Activated naive CD4-positive, alpha-beta T cell treated with Interleukin-2 at 50 U/mL for 16 hours (primary cell): ENCODE measurements at regions not wholly inside any gene's neighbourhood (a gene's known extent, or its start where the extent isn't known, plus 50 kb on each side); places are given as distances from the start of the nearest gene placed in this dataset.
"Not testable (repeated sequence)": the region's sequence is repeated elsewhere in the genome, so short reads cannot be mapped to it uniquely, and the experiment has no call there.

Experiments
- DNase-seq: peaks from one replicate; pipeline ENCODE4 v3.0.0-alpha.2; 2020

DNA sequence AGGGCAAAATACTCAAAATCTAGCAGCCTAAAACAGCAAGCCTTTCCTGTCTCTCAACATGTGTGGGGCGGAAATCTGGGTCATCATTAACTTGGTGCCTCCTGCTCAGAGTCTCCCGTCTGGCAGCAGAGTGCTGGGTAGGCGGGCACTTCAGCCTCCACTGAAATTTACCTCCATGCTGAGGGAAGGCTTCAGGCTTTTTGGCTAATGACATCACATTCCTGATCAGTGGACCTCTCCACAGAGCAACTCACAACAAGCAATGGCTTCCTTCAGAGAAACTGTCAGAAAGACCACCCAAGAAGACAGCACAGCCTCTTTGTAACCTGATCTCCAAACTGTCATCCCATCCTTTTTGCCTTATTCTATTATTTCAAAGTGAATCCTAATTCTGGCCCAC lies 1109.0 kb downstream of the UQCRFS1 start:
- no peak for DNase-seq

GRCh38 chr19:28084659-28085157 lies 1128.2 kb downstream of the UQCRFS1 start:
- not testable (repeated sequence) for DNase-seq

DNA sequence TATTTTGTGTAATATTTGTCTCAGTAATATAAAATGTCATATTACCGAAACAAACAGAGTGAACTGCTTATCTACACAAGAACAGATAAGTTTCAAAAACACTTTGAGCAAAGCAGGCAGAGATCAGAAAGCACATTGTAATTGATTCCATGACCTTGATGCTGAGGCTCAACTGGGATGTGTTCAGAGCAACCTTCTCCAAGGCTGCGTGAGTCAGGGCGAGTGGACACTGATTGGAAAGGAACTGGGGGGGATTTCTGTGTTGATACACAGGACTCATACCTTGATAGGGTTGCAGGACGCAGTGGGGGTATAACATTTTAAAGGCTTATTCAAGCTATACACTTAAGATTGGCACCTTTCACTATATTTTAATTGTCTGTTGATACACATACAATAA lies 1136.3 kb downstream of the UQCRFS1 start:
- DNase-seq = no peak

DNA sequence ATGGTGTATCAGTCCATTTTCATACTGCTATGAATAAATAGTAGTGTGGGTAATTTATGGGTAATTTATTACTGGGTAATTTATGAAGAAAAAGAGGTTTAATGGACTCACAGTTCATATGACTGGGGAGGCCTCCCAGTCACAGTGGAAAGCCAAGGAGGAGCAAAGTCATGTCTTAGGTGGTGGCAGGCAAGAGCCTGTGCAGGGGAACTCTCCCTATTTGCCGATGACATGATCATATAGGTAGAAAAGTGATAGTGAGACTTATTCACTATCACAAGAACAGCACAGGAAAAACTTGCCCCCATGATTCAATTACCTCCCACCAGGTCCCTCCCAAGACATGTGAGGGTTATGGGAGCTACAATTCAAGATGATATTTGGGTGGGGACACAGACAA lies 1137.7 kb downstream of the UQCRFS1 start:
- DNase-seq = no peak

DNA sequence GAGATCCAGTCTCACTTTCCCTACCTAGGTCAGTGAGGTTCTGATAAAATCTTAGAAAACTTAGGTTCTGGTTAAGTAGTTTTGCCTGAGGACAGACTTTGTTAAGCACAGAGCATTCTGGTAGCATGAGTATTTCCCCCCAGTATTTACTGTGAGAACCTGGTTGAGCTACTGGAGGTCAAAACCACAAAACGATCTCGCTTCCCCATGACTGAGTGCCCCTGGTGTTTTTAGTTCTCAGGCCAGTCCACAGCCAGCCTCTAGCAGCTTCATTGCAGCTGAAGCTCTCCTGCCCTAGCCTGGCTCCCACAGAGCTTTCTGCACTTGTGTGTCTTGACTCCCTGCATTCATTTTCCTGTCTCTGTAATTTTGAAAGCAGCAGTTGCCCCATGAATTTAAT lies 1138.2 kb downstream of the UQCRFS1 start:
- no peak for DNase-seq

DNA sequence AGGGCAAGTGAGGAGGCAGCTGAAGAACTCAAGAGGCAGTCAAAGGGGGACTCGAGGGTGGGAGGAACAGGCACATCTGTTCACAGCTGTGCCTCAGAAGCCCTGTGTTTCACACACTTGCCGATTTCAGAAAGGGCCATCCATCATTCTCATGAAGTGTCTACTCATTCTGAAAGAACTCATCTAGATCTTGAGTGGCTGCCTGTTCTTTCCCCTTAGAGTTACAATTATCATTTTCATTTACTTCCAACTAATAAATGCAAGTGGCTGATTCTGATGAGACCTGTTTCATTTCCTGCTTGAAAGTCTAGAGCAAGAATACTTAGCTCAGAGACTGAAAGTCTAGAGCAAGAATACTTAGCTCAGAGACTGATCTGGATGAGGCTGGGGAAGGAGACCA lies 1145.1 kb downstream of the UQCRFS1 start:
- DNase-seq = no peak

DNA sequence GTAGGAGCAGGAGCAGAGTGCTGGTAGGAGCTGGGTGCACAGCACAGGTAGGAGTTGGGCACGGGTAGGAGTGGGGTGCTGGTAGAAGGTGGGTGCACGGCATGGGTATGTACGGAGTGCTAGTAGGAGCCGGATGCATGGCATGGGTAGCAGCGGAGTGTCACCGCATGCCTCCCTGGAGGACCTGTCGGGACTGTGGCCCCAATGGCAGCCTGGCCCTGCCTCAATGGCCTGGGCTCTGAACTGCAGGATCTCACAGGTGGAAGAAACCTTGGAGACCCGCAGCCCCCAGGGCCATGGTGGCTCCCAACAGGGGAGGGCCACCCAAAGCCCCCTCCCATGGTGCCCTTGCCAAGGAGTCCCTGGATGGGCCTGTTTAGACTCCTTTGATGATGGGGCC lies 1146.0 kb downstream of the UQCRFS1 start:
- DNase-seq = no peak

DNA sequence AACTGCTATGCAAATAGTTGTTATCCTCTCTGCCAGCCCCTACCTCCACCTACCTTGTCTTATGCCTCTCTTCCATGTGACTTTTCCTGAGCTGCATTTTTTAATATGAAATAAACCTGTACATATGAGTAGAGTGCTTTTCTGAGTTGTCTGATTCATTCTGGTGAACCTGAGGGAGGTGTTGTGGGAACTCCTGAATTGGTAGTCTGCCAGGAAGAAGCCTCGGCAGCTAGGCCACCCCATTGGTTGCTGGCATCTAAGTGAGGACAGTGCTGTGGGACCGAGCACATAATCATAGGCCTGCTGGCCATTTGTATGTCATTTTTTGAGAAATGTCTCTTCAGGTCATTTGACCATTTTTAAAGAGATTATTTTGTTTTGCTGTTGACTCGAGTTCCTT lies 1146.8 kb downstream of the UQCRFS1 start:
- no peak for DNase-seq

DNA sequence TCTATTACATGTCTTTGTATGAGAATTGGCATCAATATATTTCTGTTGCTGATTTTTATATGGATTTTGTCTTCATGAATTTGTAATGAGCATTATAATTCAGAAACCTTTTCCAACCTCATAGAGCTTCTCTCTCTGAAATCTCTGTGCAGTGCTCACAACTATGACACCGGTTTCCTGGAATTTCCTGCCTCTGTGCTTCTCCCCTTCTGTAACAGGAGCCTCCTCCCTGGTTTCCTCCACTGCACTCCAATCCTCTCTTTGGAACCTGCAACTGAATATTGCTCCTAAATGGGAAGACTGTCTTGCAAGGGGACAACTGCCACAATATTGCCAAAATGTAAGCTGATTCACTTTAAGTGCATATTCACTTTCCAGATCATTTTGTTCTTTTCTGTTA lies 1147.9 kb downstream of the UQCRFS1 start:
- DNase-seq = no peak

DNA sequence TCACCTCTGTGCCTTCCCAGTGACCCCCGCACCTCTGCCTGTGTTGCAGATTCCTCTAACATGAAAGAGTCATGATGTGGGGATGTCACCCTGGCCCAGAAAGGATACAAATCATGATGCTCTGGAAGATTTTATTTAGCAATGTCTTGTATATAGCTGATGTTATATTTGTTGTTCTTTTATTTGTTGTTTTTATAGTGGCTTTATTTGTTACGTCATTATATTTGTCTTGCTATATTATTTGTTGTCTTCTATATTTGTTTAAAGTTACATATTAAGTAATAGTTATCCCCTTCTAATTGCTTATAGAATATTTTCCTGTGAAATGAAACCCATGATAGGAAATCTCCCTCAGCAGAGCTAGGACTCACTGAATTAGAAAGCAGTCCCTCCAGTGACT lies 1149.2 kb downstream of the UQCRFS1 start:
- no peak for DNase-seq

- DNase-seq = no peak
These were observed 1151.8 kb downstream of the UQCRFS1 start for GRCh38 chr19:28061111-28061510.

DNA sequence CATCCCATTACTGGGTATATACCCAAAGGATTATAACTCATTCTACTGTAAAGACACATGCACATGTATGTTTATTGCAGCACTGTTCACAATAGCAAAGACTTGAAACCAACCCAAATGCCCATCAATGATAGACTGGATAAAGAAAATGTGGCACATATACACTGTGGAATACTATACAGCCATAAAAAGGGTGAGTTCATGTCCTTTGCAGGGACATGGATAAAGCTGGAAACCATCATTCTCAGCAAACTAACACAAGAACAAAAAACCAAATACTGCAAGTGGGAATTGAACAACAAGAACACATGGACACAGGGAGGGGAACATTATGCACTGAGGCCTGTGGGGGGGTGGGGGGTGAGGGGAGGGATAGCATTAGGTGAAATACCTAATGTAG lies 1155.9 kb downstream of the UQCRFS1 start:
- DNase-seq = not testable (repeated sequence)

- DNase-seq = no peak
These were observed 1161.9 kb downstream of the UQCRFS1 start for GRCh38 chr19:28051047-28051446.

GRCh38 chr19:28049875-28050274 lies 1163.1 kb downstream of the UQCRFS1 start:
- no peak for DNase-seq

GRCh38 chr19:28046932-28047331 lies 1166.0 kb downstream of the UQCRFS1 start:
- DNase-seq = no peak

DNA sequence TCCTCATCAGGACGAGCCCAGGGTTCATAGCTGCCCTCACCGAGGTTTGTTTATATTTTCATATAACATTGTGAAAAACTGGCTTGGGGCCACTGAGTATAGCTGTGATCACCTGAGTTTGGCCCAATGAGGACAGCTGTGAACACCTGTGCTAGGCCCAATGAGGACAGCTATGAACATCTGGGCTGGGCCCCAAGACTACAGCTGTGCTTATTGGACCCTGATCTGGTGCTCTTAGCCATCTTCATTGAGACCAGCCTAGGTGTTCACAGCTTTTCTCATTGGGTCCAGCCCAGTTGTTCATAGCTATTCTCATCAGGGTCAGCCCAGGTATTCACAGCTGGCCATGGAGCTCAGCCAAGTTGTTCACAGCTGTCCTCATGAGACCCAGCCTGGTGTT lies 1167.3 kb downstream of the UQCRFS1 start:
- DNase-seq = no peak

- no peak for DNase-seq
These were observed 1168.5 kb downstream of the UQCRFS1 start for GRCh38 chr19:28044477-28044876.

- no peak for DNase-seq
These were observed 1170.4 kb downstream of the UQCRFS1 start for GRCh38 chr19:28042516-28042915.

DNA sequence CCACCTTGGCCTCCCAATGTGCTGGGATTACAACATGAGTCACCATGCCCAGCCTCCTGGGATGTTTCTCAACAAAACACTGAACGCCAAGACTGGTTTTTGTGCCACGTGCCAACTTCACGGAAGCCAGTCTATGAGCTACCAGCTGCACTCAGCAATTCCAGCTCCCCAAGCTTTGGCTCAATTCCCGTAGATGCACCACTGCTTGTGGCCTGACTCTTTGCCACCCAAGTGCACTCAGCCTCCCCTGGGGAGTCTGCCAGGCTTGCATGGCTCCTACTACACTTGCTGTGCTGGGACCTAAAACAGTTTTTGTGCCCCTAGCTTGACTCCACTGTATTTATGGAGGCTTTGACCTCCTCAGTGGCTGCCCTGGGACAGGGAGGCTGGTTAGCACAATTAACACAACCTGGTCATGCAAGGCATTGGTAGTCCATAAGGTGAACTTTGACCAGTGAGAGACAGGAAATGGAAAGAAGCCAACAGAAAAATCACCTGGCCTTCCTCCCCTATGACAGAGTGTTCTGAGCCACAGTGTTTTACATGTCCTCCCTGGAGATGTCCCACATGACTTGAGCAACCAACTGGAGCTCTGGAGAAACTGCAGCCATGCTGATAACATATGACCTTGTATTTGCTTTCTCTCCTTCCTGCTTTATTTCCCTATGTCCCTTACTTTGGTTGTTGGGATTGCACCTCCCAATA lies 1173.1 kb downstream of the UQCRFS1 start:
- DNase-seq = no peak

DNA sequence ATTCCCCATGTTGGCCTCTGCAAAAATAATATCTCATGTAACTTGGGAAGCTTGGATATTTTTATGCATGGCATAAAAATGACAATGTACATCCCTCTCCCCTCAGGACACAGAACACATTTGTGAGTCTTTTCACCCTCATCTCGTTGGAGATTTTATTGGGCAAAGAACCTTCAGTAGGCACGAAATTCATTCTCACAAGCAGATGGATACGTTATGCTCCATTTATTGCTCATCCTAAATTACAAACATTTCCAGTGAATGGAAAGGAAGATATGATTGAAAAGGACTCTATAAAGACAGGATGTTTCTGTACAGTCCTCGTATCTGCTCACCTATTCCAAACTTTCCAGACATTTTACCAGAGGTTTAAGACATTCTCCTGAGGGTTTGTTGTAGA lies 1175.8 kb downstream of the UQCRFS1 start:
- DNase-seq = no peak

GRCh38 chr19:28036486-28036885 lies 1176.5 kb downstream of the UQCRFS1 start:
- no peak for DNase-seq

- DNase-seq = no peak
These were observed 1178.0 kb downstream of the UQCRFS1 start for GRCh38 chr19:28034936-28035335.

DNA sequence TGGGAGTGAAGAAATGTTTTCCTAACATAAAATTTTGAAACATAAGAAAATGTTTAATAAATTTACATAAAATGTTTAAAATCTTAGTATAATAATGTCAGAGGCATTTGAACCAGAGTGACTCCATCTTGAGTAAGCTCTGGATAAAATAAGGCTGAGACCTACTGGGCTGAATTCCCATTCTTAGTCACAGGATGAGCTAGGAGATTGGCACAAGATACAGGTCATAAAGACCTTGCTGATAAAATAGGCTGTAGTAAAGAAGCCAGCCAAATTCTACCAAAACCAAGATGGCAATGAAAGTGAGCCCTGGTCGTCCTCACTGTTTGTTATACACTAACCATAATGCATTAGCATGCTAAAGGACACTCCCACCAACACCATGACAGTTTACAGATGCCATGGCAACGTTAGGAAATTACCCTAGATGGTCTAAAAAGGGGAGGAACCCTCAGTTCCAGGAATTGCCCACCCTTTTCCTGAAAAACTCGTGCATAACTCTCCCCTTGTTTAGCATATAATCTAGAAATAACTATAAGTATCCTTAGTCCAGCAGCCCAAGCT lies 1184.0 kb downstream of the UQCRFS1 start:
- no peak for DNase-seq

- DNase-seq = no peak
These were observed 1185.8 kb downstream of the UQCRFS1 start for GRCh38 chr19:28027116-28027515.

DNA sequence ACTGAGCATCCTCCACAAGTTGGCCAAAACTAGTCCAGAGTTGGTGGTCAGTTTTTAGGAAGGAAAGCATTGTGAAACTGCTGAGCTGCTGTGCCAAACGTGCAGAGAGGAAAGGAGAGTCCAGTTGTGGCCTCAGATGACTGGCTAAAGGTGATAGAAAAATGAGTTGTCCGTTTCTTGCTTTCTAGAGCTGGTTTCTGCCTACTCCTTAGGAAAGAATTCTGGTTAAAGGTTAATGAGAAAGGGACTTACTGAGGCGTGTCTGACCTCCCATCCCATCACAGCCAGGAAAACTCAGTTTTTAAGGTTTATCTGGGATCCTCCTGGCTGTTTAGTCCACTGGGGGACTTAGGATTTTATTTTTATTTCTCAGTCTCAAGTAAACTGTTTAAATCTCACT lies 1186.3 kb downstream of the UQCRFS1 start:
- DNase-seq = no peak
